ENCODE measurements at regions not wholly inside any gene's neighbourhood (a gene's known extent, or its start where the extent isn't known, plus 50 kb on each side); places are given as distances from the start of the nearest gene placed in this dataset.

- DNase-seq (ENCODE audit: extremely low read depth, low read depth, low spot score): no peak
Measured at GRCh38 chr6:50591135-50591534, 122.2 kb upstream of the TFAP2D start.

- no peak for DNase-seq (ENCODE audit: extremely low read depth, low read depth, low spot score)
Measured at GRCh38 chr6:50600280-50600679, 113.0 kb upstream of the TFAP2D start.

- peak; percentile 5 for DNase-seq (ENCODE audit: extremely low read depth, low read depth, low spot score)
Measured at GRCh38 chr6:50602292-50602691, 111.0 kb upstream of the TFAP2D start.

GRCh38 chr6:50608421-50608820 lies 104.9 kb upstream of the TFAP2D start:
- DNase-seq (ENCODE audit: extremely low read depth, low read depth, low spot score): no peak

- no peak for DNase-seq (ENCODE audit: extremely low read depth, low read depth, low spot score)
Measured at GRCh38 chr6:50610562-50610961, 102.8 kb upstream of the TFAP2D start.

- no peak for DNase-seq (ENCODE audit: extremely low read depth, low read depth, low spot score)
Measured at GRCh38 chr6:50635429-50635828, 77.9 kb upstream of the TFAP2D start.

- no peak for DNase-seq (ENCODE audit: extremely low read depth, low read depth, low spot score)
Measured at GRCh38 chr6:50637267-50637666, 76.1 kb upstream of the TFAP2D start.

GRCh38 chr6:50649086-50649485 lies 64.2 kb upstream of the TFAP2D start:
- DNase-seq (ENCODE audit: extremely low read depth, low read depth, low spot score): no peak

GRCh38 chr6:50653253-50653652 lies 60.1 kb upstream of the TFAP2D start:
- DNase-seq (ENCODE audit: extremely low read depth, low read depth, low spot score): no peak

- no peak for DNase-seq (ENCODE audit: extremely low read depth, low read depth, low spot score)
Measured at GRCh38 chr6:50654155-50654554, 59.2 kb upstream of the TFAP2D start.

- DNase-seq (ENCODE audit: extremely low read depth, low read depth, low spot score): no peak
Measured at GRCh38 chr6:50655848-50656453, 57.4 kb upstream of the TFAP2D start.

GRCh38 chr6:50657513-50657912 lies 55.8 kb upstream of the TFAP2D start:
- no peak for DNase-seq (ENCODE audit: extremely low read depth, low read depth, low spot score)

GRCh38 chr6:50658561-50658960 lies 54.8 kb upstream of the TFAP2D start:
- DNase-seq (ENCODE audit: extremely low read depth, low read depth, low spot score): no peak

GRCh38 chr6:50661636-50662035 lies 51.7 kb upstream of the TFAP2D start:
- DNase-seq (ENCODE audit: extremely low read depth, low read depth, low spot score): peak; percentile 76
